Upper lobe of right lung (tissue), 1 donor: ENCODE measurements at regions not wholly inside any gene's neighbourhood (a gene's known extent, or its start where the extent isn't known, plus 50 kb on each side); places are given as distances from the start of the nearest gene placed in this dataset.

Source experiments
- ATAC-seq: fragments of 200-7000 bp; cut with Tn5 transposase; one replicate; pipeline ENCODE4 v1.9.1; 2020; ENCODE audit warnings: mild to moderate bottlenecking, moderate library complexity
- DNase-seq: peaks from one replicate; pipeline ENCODE4 v3.0.0-alpha.2; 2020
- H3K27ac ChIP-seq: fragments of 200-600 bp; one replicate; pipeline ENCODE4 v1.8.0; 2022
- H3K27me3 ChIP-seq: fragments of 200-600 bp; one replicate; pipeline ENCODE4 v1.8.0; 2022; ENCODE audit warnings: mild to moderate bottlenecking
- H3K36me3 ChIP-seq: fragments of 200-600 bp; one replicate; pipeline ENCODE4 v1.8.0; 2022
- H3K4me1 ChIP-seq: fragments of 200-600 bp; one replicate; pipeline ENCODE4 v1.8.0; 2022
- H3K4me3 ChIP-seq: fragments of 200-600 bp; one replicate; pipeline ENCODE4 v1.8.0; 2022; ENCODE audit warnings: mild to moderate bottlenecking
- H3K9me3 ChIP-seq: fragments of 200-600 bp; one replicate; pipeline ENCODE4 v1.8.0; 2022
- CTCF ChIP-seq: fragments of 200-600 bp; IDR thresholded peaks from one replicate; pipeline ENCODE4 v1.8.0; 2022; ENCODE audit warnings: antibody characterized with exemption
- intact Hi-C: fragments of 100-400 bp; cut with DNase I; formaldehyde crosslinking; loops from one replicate; pipeline ENCODE4 v1.11.0; 2022
- donor health status: DM: no; HTN: yes; CAD: no; lungs with severe emphysema.

- Histone ChIP-seq H3K27me3 (no peaks in the 10 kb centered on the region), H3K9me3 (no peaks in the 10 kb centered on the region), H3K4me1 (no peaks in the 10 kb centered on the region), H3K4me3 (no peak overlapping the region), H3K36me3 (no peaks in the 10 kb centered on the region), H3K27ac (no peak overlapping the region)
- DNase-seq, result no peak
- intact Hi-C loops, result no loop called here
- no peak for ATAC-seq
- no peak for TF ChIP-seq CTCF
Observed at GRCh38 chr3:182385356-182385755, 407.9 kb upstream of the ATP11B start.

- Histone ChIP-seq H3K4me1 (no peaks in the 10 kb centered on the region), H3K4me3 (no peak overlapping the region), H3K27ac (no peak overlapping the region), H3K9me3 (no peaks in the 10 kb centered on the region), H3K27me3 (no peaks in the 10 kb centered on the region), H3K36me3 (no peaks in the 10 kb centered on the region)
- DNase-seq (no peak), ATAC-seq (no peak)
- TF ChIP-seq CTCF, result no peak
- intact Hi-C loops, result no loop called here
Observed at GRCh38 chr3:182388506-182388905, 404.8 kb upstream of the ATP11B start.

GRCh38 chr3:182389071-182389815 is 404.1 kb upstream of the ATP11B start:
- H3K4me1 ChIP-seq, result no peaks in the 10 kb centered on the region
- no peaks in the 10 kb centered on the region for H3K9me3 ChIP-seq
- H3K27ac ChIP-seq, result no peak overlapping the region
- TF ChIP-seq CTCF, result no peak
- H3K36me3 ChIP-seq, result no peaks in the 10 kb centered on the region
- intact Hi-C loops, result no loop called here
- DNase-seq, result no peak
- ATAC-seq, result no peak
- no peak overlapping the region for H3K4me3 ChIP-seq
- H3K27me3 ChIP-seq, result no peaks in the 10 kb centered on the region

- no peaks in the 10 kb centered on the region for H3K9me3 ChIP-seq
- H3K27me3 ChIP-seq, result no peaks in the 10 kb centered on the region
- TF ChIP-seq CTCF, result no peak
- H3K36me3 ChIP-seq, result no peaks in the 10 kb centered on the region
- H3K27ac ChIP-seq, result no peak overlapping the region
- ATAC-seq, result no peak
- no peaks in the 10 kb centered on the region for H3K4me1 ChIP-seq
- H3K4me3 ChIP-seq, result no peak overlapping the region
- intact Hi-C loops, result no loop called here
- DNase-seq, result no peak
Observed at GRCh38 chr3:182390421-182390820, 402.9 kb upstream of the ATP11B start.

- Histone ChIP-seq H3K4me3 (no peak overlapping the region), H3K27ac (no peak overlapping the region), H3K4me1 (no peaks in the 10 kb centered on the region), H3K36me3 (no peaks in the 10 kb centered on the region), H3K27me3 (no peaks in the 10 kb centered on the region), H3K9me3 (no peaks in the 10 kb centered on the region)
- intact Hi-C loops, result no loop called here
- TF ChIP-seq CTCF, result no peak
- no peak for ATAC-seq
- DNase-seq, result no peak
Observed at GRCh38 chr3:182392182-182392937, 400.9 kb upstream of the ATP11B start.
